ENCODE measurements at regions not wholly inside any gene's neighbourhood (a gene's known extent, or its start where the extent isn't known, plus 50 kb on each side); places are given as distances from the start of the nearest gene placed in this dataset.

DNA sequence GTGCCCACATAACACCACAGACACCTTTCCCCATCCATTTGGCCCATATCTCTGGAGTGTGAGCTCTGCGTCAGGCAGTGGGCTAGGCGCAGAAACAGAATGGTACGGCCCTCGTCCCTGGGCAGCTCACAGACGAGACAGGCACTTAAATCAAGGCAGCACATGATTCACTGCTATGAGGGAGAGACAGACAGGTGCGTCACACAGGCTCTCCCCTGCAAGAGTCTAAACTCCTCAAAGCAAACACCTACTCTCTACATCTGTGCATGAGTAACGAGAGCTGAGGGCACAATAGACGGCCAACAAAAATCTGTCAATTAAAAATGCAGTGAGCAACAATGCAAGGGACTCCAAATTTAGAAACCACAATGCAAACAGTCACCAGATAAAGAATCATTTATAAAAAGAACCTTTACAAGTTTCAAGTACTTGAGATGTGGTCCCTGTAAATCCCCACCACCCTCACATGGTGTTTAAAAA is 348.9 kb downstream of the UQCRFS1 start:
- intact Hi-C loops (cut with DNase I, micrococcal nuclease) = no loop called here
- H3K36me3 Mint-ChIP-seq (ENCODE audit: low read depth) = no peaks in the 10 kb centered on the region
- no peak overlapping the region for H3K4me3 Mint-ChIP-seq
- H3K27ac Mint-ChIP-seq = no peak overlapping the region
- POLR2A ChIA-PET = no interaction called here
- peaks cover 5% of the 10 kb centered on the region for H3K27me3 Mint-ChIP-seq
- ATAC-seq (no peak), DNase-seq (no peak)
- no peaks in the 10 kb centered on the region for H3K4me1 Mint-ChIP-seq
- no peaks in the 10 kb centered on the region for H3K9me3 Mint-ChIP-seq (ENCODE audit: low read depth)
- CTCF ChIA-PET = no interaction called here

DNA sequence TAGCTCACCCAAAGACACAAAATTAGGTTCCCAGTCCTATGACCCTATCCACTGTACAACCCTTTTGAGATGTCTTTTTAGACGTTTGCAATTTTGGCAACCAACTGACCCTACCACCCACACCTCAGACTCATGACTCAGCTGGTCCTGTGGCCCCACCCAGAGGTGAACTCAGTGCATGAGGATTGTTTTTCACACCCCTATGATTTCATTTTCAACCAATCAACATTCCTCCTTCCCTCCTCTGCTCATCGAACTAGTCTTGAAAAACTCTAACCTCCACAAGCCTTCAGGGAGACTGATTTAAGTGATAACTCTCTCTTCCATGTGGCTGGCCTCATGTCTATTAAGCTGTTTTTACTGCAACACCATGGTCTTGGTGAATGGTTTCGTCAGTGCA is 350.7 kb downstream of the UQCRFS1 start:
- Mint-ChIP-seq H3K4me1 (no peaks in the 10 kb centered on the region), H3K27me3 (peaks cover 2% of the 10 kb centered on the region), H3K9me3 (ENCODE audit: low read depth) (no peaks in the 10 kb centered on the region), H3K27ac (no peak overlapping the region), H3K4me3 (no peak overlapping the region), H3K36me3 (ENCODE audit: low read depth) (no peaks in the 10 kb centered on the region)
- ChIA-PET POLR2A (no interaction called here), CTCF (interaction anchor here (1.2 kb wide), 1 partner anchor 11 kb away, joined by 3 read pairs; no protein-coding TSS in a partner anchor)
- intact Hi-C loops (cut with DNase I, micrococcal nuclease) = no loop called here
- no peak for DNase-seq
- ATAC-seq = no peak

DNA sequence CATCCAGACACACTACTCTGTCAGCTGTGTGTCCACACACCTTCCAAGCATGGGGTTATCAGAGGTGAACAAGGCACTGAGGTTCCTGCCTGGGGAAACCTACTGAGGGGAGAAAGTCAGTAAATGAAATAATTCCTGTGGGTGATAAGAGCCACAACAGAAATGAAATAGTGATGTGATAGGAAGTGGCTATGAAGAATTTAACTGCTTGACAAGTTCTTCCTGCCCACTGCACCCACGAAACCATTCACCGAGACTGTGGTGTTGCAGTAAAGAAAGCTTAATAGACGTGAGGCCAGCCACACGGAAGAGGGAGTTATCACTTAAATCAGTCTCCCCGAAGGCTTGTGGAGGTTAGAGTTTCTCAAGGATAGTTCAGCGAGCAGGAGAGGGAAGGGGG is 353.1 kb downstream of the UQCRFS1 start:
- DNase-seq (no peak), ATAC-seq (no peak)
- no peaks in the 10 kb centered on the region for H3K4me1 Mint-ChIP-seq
- no peaks in the 10 kb centered on the region for H3K9me3 Mint-ChIP-seq (ENCODE audit: low read depth)
- CTCF ChIA-PET = no interaction called here
- H3K36me3 Mint-ChIP-seq (ENCODE audit: low read depth) = no peaks in the 10 kb centered on the region
- POLR2A ChIA-PET = no interaction called here
- intact Hi-C loops (cut with DNase I, micrococcal nuclease) = no loop called here
- H3K27me3 Mint-ChIP-seq = no peaks in the 10 kb centered on the region
- no peak overlapping the region for H3K4me3 Mint-ChIP-seq
- H3K27ac Mint-ChIP-seq = no peak overlapping the region

- Mint-ChIP-seq H3K27ac (no peak overlapping the region), H3K4me1 (no peaks in the 10 kb centered on the region), H3K4me3 (no peak overlapping the region), H3K27me3 (no peaks in the 10 kb centered on the region), H3K9me3 (ENCODE audit: low read depth) (peaks cover under 1% of the 10 kb centered on the region), H3K36me3 (ENCODE audit: low read depth) (no peaks in the 10 kb centered on the region)
- DNase-seq (no peak), ATAC-seq (no peak)
- ChIA-PET POLR2A (no interaction called here), CTCF (no interaction called here)
- intact Hi-C loops (cut with DNase I, micrococcal nuclease) = no loop called here
Measured at GRCh38 chr19:28858933-28859332, 354.0 kb downstream of the UQCRFS1 start.

DNA sequence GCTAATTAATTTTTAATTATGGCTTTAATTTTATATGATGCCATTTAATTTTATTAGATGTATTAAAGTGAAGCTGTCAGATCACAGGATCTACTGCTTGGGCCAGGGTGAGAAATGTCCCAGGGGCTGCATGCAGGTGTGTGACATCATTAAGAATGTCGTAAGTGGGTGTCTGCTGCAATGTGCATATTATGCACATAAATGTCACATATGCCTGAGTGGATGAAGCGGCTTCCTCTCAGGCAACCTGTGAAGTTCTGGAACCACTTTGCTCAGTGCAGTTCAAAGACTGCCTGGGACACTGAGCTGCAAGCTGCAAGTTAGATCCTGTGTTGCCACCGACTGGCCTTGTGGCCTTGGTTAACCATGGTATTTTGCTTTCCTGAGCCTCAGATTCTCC is 355.0 kb downstream of the UQCRFS1 start:
- H3K27me3 Mint-ChIP-seq = no peaks in the 10 kb centered on the region
- H3K36me3 Mint-ChIP-seq (ENCODE audit: low read depth) = no peaks in the 10 kb centered on the region
- CTCF ChIA-PET = no interaction called here
- H3K4me3 Mint-ChIP-seq = no peak overlapping the region
- ATAC-seq (no peak), DNase-seq (no peak)
- POLR2A ChIA-PET = no interaction called here
- no peak overlapping the region for H3K27ac Mint-ChIP-seq
- H3K4me1 Mint-ChIP-seq = no peaks in the 10 kb centered on the region
- peaks cover 4% of the 10 kb centered on the region for H3K9me3 Mint-ChIP-seq (ENCODE audit: low read depth)
- intact Hi-C loops (cut with DNase I, micrococcal nuclease) = no loop called here

GRCh38 chr19:28855216-28855615 is 357.7 kb downstream of the UQCRFS1 start:
- Mint-ChIP-seq H3K4me3 (no peak overlapping the region), H3K4me1 (no peaks in the 10 kb centered on the region), H3K27me3 (no peaks in the 10 kb centered on the region), H3K9me3 (ENCODE audit: low read depth) (peaks cover 4% of the 10 kb centered on the region), H3K27ac (no peak overlapping the region), H3K36me3 (ENCODE audit: low read depth) (no peaks in the 10 kb centered on the region)
- CTCF ChIA-PET = no interaction called here
- no peak for ATAC-seq
- intact Hi-C loops (cut with DNase I, micrococcal nuclease) = no loop called here
- POLR2A ChIA-PET = no interaction called here
- DNase-seq = no peak

- Mint-ChIP-seq H3K27ac (no peak overlapping the region), H3K27me3 (no peaks in the 10 kb centered on the region), H3K4me1 (no peaks in the 10 kb centered on the region), H3K36me3 (ENCODE audit: low read depth) (no peaks in the 10 kb centered on the region), H3K4me3 (no peak overlapping the region), H3K9me3 (ENCODE audit: low read depth) (no peaks in the 10 kb centered on the region)
- POLR2A ChIA-PET = no interaction called here
- CTCF ChIA-PET = no interaction called here
- DNase-seq = no peak
- ATAC-seq = no peak
- intact Hi-C loops (cut with DNase I, micrococcal nuclease) = no loop called here
Measured at GRCh38 chr19:28847468-28847867, 365.5 kb downstream of the UQCRFS1 start.

GRCh38 chr19:28846094-28846812 is 366.7 kb downstream of the UQCRFS1 start:
- Mint-ChIP-seq H3K27me3 (no peaks in the 10 kb centered on the region), H3K9me3 (ENCODE audit: low read depth) (no peaks in the 10 kb centered on the region), H3K27ac (no peak overlapping the region), H3K36me3 (ENCODE audit: low read depth) (no peaks in the 10 kb centered on the region), H3K4me1 (no peaks in the 10 kb centered on the region), H3K4me3 (no peak overlapping the region)
- DNase-seq (no peak), ATAC-seq (no peak)
- ChIA-PET POLR2A (no interaction called here), CTCF (no interaction called here)
- intact Hi-C loops (cut with DNase I, micrococcal nuclease) = no loop called here

GRCh38 chr19:28843761-28844492 is 369.0 kb downstream of the UQCRFS1 start:
- ATAC-seq = no peak
- no peak for DNase-seq
- Mint-ChIP-seq H3K4me3 (no peak overlapping the region), H3K27me3 (no peaks in the 10 kb centered on the region), H3K36me3 (ENCODE audit: low read depth) (no peaks in the 10 kb centered on the region), H3K4me1 (no peaks in the 10 kb centered on the region), H3K27ac (no peak overlapping the region), H3K9me3 (ENCODE audit: low read depth) (no peaks in the 10 kb centered on the region)
- intact Hi-C loops (cut with DNase I, micrococcal nuclease) = no loop called here
- CTCF ChIA-PET = interaction anchor here (1.1 kb wide), 1 partner anchor 36 kb away, joined by 3 read pairs; no protein-coding TSS in a partner anchor
- POLR2A ChIA-PET = no interaction called here

- no peaks in the 10 kb centered on the region for H3K27me3 Mint-ChIP-seq
- intact Hi-C loops (cut with DNase I, micrococcal nuclease) = no loop called here
- no peaks in the 10 kb centered on the region for H3K9me3 Mint-ChIP-seq (ENCODE audit: low read depth)
- CTCF ChIA-PET = no interaction called here
- ATAC-seq (no peak), DNase-seq (no peak)
- no peaks in the 10 kb centered on the region for H3K4me1 Mint-ChIP-seq
- no peak overlapping the region for H3K4me3 Mint-ChIP-seq
- no peaks in the 10 kb centered on the region for H3K36me3 Mint-ChIP-seq (ENCODE audit: low read depth)
- POLR2A ChIA-PET = no interaction called here
- H3K27ac Mint-ChIP-seq = no peak overlapping the region
Measured at GRCh38 chr19:28841531-28841930, 371.4 kb downstream of the UQCRFS1 start.

DNA sequence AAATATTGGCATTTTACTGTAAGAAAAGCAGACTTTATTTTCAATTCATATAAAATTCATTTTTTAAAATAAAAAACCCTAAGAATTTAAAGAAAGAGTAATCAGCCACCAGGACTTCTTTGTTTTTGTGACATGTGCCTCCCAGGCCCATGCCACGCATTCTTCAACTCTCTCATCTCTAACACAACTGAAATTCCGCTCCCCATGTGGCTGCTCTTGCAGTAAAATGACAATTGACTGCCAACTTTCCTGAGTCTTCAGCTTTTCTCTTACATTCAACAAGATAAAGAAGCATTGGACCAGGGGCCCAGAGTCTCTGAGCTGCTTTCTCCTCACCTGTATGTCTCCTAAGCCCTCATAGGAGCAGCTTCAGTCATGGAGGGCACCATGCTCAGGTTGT is 372.1 kb downstream of the UQCRFS1 start:
- Mint-ChIP-seq H3K36me3 (ENCODE audit: low read depth) (no peaks in the 10 kb centered on the region), H3K27me3 (no peaks in the 10 kb centered on the region), H3K27ac (no peak overlapping the region), H3K4me3 (no peak overlapping the region), H3K9me3 (ENCODE audit: low read depth) (no peaks in the 10 kb centered on the region), H3K4me1 (no peaks in the 10 kb centered on the region)
- ChIA-PET POLR2A (no interaction called here), CTCF (no interaction called here)
- ATAC-seq = no peak
- intact Hi-C loops (cut with DNase I, micrococcal nuclease) = no loop called here
- DNase-seq = no peak

DNA sequence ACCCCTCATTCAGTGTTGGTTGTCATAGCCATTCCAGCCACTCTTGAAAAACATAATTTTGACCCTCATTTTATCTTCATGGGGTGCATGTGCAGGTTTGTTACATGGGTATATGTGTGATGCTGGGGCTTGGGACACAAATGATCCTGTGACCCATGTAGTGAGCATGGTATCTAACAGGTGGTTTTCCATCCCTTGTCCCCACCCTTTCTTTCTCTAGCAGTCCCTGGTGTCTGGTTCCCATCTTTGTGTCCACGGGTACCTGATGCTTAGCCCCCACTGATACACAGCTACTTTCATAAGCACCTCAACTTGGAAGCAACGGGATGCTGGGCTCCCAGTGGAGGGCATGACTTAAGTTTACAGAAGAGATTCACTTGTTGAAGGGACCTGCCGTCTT is 373.5 kb downstream of the UQCRFS1 start:
- intact Hi-C loops (cut with DNase I, micrococcal nuclease) = no loop called here
- ChIA-PET CTCF (no interaction called here), POLR2A (no interaction called here)

More for the DNA sequence above, 373.5 kb downstream of the UQCRFS1 start:
- Mint-ChIP-seq H3K4me1 (no peaks in the 10 kb centered on the region), H3K4me3 (no peak overlapping the region), H3K36me3 (ENCODE audit: low read depth) (no peaks in the 10 kb centered on the region), H3K9me3 (ENCODE audit: low read depth) (no peaks in the 10 kb centered on the region), H3K27me3 (no peaks in the 10 kb centered on the region), H3K27ac (no peak overlapping the region)
- DNase-seq (no peak), ATAC-seq (no peak)
